ENCODE measurements at regions not wholly inside any gene's neighbourhood (a gene's known extent, or its start where the extent isn't known, plus 50 kb on each side); places are given as distances from the start of the nearest gene placed in this dataset.

DNA sequence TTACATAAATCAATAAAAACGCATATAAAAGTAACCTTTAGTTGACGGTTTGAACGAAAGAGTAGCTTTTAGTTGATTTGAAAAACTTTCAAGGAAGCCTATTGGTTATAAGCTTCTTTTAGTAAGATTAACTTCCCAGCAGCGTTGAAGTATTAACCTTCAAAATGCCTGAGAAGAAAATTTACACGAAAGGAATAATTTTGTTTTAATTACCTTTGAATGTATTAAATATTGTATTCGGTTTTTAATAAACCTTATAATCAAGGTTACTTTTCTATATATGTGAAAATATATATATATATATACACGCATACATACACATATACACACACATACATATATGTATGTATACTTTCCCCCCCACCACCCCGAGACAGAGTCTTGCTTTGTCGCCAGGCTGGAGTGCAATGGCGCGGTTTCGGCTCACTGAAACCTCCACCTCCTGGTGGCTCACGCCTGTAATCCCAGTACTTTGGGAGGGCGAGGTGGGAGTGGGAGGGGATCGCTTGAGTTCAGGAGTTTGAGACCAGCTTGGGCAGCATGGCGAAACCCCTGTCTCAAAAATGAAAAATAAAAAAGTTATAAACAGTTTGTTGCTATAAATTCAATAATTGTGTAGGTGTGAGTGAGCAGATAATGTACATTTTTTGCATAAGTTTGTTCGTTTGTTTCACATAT is 57.6 kb upstream of the EZH2 start:
- Histone ChIP-seq H4K91ac (replicated peaks; ENCODE audit: insufficient read length, low read length) (no peak overlapping the region), H3K4me2 (ENCODE audit: insufficient read depth in 1 of 2, low read depth in 2 of 2, low read length in 2 of 2) (peak overlapping the region; percentile 76 to 77), H3K36me3 (ENCODE audit: control insufficient read depth in 2 of 4, insufficient read depth in 4 of 4, low read length in 3 of 4) (no peaks in the 10 kb centered on the region), H2BK5ac (ENCODE audit: low read depth, low read length) (no peak overlapping the region), H3K27me3 (replicated peaks in 1 of 4; ENCODE audit: control insufficient read depth in 3 of 4, extremely low read depth in 1 of 4, insufficient read depth in 3 of 4, low read length in 3 of 4) (no peaks in the 10 kb centered on the region), H2BK12ac (ENCODE audit: low read depth, low read length) (no peak overlapping the region), H3K9ac (replicated peaks in 1 of 4; ENCODE audit: extremely low read depth in 1 of 4, low read depth in 3 of 4, low read length in 3 of 4) (no peak overlapping the region), H3K4ac (replicated peaks; ENCODE audit: insufficient read length, low read depth, low read length) (no peak overlapping the region), H3K79me1 (ENCODE audit: low read depth, low read length) (no peaks in the 10 kb centered on the region; the same call in 1 of the 2 replicates), H2AFZ (ENCODE audit: low read length) (0 out of 2 replicates have a peak overlapping the region, but pooled peaks have one; percentile 88), H3K79me2 (ENCODE audit: control insufficient read depth in 1 of 2, insufficient read depth in 2 of 2, low read length in 2 of 2) (no peaks in the 10 kb centered on the region), H2BK15ac (ENCODE audit: low read length) (no peak overlapping the region), H4K5ac (ENCODE audit: insufficient read length, low read depth, low read length) (no peak overlapping the region), H3K56ac (replicated peaks; ENCODE audit: insufficient read length, low read depth, low read length) (no peak overlapping the region), H3K23me2 (ENCODE audit: low read depth, low read length) (no peaks in the 10 kb centered on the region), H2BK120ac (replicated peaks; ENCODE audit: low read depth, low read length) (no peak overlapping the region), H3K27ac (ENCODE audit: low read depth, low read length) (no peak overlapping the region), H4K8ac (ENCODE audit: extremely low read depth, insufficient read depth, low read length) (no peak overlapping the region), H2BK20ac (ENCODE audit: low read length) (no peak overlapping the region), H3K4me3 (ENCODE audit: extremely low read depth in 1 of 4, insufficient read depth in 2 of 4, low read depth in 3 of 4, low read length in 4 of 4) (peak overlapping the region; percentile 78 to 88 (median 82); a peak in 7 of 8 replicates), H3K14ac (ENCODE audit: insufficient read length) (no peak overlapping the region), H3K23ac (ENCODE audit: insufficient read length) (no peak overlapping the region), H4K20me1 (replicated peaks in 1 of 2; ENCODE audit: control insufficient read depth in 1 of 2, insufficient read depth in 2 of 2, low read length in 2 of 2) (no peaks in the 10 kb centered on the region), H3K9me3 (ENCODE audit: insufficient read depth in 2 of 2, low read depth in 1 of 2, low read length in 1 of 2) (no peaks in the 10 kb centered on the region), H3K4me1 (replicated peaks in 1 of 4; ENCODE audit: control insufficient read depth in 3 of 4, insufficient read depth in 4 of 4, low read length in 3 of 4) (no peaks in the 10 kb centered on the region), H2AK5ac (ENCODE audit: low read depth, low read length) (no peak overlapping the region), H3K18ac (ENCODE audit: extremely low read depth, low read length) (no peak overlapping the region)
- ChIA-PET CTCF (ENCODE audit: partially characterized antibody) (interaction anchor here (0.6 to 2.1 kb wide), 21 partner anchors 9 to 97 kb away, joined by 3 to 8 read pairs (median 3); no protein-coding TSS in a partner anchor), POLR2A (ENCODE audit: partially characterized antibody) (interaction anchor here (0.6 to 2.9 kb wide), 8 partner anchors 11 to 677 kb away, joined by 3 to 11 read pairs (median 3); partner anchors contain the start of gene EZH2)
- DNase-seq (ENCODE audit: low read depth in 1 of 2, low spot score in 2 of 2) = peak in 1 of 2 experiments; percentile 68
- WGBS, 2 experiments (ENCODE audit: extremely low coverage in 1 of 2, insufficient coverage in 1 of 2, insufficient read length in 1 of 2, insufficient replicate concordance in 2 of 2, low coverage in 1 of 2, low lambda C conversion rate in 2 of 2, missing lambda C conversion rate in 1 of 2) = 23% methylated on average over 17 of the region's 17 CpGs; no CpG with 5 or more reads in 1 of the 2 experiments
- no peak for FAIRE-seq
- TF ChIP-seq PHF8 (conservative IDR thresholded peaks at IDR 0.05; ENCODE audit: low read depth, low read length) (no peak), RAD21 (IDR thresholded peaks at IDR 0.05 in 1 of 2, conservative IDR thresholded peaks at IDR 0.05 in 1 of 2; ENCODE audit: low read depth in 2 of 2, low read length in 2 of 2) (peak; percentile 47 to 58), TAF1 (IDR thresholded peaks at IDR 0.05; ENCODE audit: low read depth, low read length) (0 out of 2 replicates have a peak, but pooled peaks have one; percentile 47), MAFK (IDR thresholded peaks at IDR 0.05; ENCODE audit: low read depth, low read length) (no peak), YY1 (IDR thresholded peaks at IDR 0.05; ENCODE audit: low read depth, low read length) (peak; percentile 80; the same call in 1 of the 2 replicates)
- TF ChIP-seq, protein P1, sequence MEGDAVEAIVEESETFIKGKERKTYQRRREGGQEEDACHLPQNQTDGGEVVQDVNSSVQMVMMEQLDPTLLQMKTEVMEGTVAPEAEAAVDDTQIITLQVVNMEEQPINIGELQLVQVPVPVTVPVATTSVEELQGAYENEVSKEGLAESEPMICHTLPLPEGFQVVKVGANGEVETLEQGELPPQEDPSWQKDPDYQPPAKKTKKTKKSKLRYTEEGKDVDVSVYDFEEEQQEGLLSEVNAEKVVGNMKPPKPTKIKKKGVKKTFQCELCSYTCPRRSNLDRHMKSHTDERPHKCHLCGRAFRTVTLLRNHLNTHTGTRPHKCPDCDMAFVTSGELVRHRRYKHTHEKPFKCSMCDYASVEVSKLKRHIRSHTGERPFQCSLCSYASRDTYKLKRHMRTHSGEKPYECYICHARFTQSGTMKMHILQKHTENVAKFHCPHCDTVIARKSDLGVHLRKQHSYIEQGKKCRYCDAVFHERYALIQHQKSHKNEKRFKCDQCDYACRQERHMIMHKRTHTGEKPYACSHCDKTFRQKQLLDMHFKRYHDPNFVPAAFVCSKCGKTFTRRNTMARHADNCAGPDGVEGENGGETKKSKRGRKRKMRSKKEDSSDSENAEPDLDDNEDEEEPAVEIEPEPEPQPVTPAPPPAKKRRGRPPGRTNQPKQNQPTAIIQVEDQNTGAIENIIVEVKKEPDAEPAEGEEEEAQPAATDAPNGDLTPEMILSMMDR (IDR thresholded peaks at IDR 0.05; ENCODE audit: control extremely low read depth in 1 of 3, insufficient read depth in 1 of 3, low read depth in 1 of 3, low read length in 3 of 3) = peak; percentile 41 to 61 (median 55)
- TF ChIP-seq, protein P2, sequence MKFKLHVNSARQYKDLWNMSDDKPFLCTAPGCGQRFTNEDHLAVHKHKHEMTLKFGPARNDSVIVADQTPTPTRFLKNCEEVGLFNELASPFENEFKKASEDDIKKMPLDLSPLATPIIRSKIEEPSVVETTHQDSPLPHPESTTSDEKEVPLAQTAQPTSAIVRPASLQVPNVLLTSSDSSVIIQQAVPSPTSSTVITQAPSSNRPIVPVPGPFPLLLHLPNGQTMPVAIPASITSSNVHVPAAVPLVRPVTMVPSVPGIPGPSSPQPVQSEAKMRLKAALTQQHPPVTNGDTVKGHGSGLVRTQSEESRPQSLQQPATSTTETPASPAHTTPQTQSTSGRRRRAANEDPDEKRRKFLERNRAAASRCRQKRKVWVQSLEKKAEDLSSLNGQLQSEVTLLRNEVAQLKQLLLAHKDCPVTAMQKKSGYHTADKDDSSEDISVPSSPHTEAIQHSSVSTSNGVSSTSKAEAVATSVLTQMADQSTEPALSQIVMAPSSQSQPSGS (IDR thresholded peaks at IDR 0.05; ENCODE audit: low read length) = no peak

All from H1 (cell line).